OCI-LY7 (cell line): ENCODE measurements at regions not wholly inside any gene's neighbourhood (a gene's known extent, or its start where the extent isn't known, plus 50 kb on each side); places are given as distances from the start of the nearest gene placed in this dataset.

Experiments used
- EZH2phosphoT487 ChIP-seq: fragments of 200-600 bp; sonication (generic); IDR thresholded peaks from 2 replicates; pipeline ENCODE4 v1.6.1; 2018; ENCODE audit warnings: low read depth, borderline replicate concordance, mild to moderate bottlenecking, mixed run types, antibody characterized with exemption, low read length, moderate library complexity, mixed read lengths
- TF ChIP-seq, protein P1 (sequence below): fragments of 200-600 bp; sonication (generic); conservative IDR thresholded peaks from 2 replicates; pipeline ENCODE4 v1.5.1; 2014; ENCODE audit warnings: mild to moderate bottlenecking, antibody characterized with exemption, low read length, moderate library complexity, mixed read lengths

DNA sequence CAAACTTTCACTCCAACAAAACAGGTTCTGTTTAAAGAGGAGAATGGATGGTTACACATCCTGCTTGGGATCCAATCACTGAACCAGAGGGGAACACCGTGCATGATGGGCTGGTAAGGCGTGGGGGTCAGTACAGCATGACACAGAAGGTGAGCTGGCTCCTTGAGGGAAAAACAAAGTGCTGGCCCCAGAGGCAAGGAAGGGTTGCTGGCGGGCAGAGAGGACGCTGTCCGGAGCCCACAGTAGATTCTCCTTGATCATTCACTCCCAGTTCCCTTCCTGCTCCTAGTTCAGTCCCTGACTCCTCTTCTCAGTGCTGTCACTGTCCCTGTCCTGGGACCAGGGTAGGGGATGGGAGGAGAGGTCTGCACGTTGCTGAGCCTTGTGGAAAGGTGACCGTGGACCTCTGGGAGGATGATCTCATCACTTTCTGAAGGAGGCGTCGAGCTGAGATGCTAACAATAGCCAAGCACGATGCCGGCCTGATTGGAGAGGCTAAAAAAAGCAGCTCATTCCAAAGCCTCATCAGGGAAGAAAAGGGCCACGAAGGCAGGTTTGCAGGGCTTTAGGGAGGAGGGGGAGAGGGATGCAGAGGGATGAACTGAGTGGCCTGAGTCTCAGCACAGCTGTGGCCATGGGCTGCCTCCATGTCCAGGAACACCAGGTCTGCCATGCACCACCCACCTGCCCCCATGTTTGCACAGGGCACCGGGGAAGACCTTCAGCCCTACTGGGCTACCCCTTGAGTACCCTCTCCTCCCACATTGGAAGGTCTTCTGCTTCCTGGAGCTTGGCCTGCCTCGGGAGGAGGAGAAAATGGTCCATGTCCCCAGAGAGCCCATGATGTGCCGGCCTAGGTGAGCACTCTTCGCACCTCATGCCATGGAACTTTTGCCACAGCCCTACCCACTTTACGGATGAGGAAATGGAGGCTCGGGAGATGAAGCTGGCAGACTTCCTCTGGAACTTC, 72.7 kb upstream of the RTL6 start:
- TF ChIP-seq, protein P1, sequence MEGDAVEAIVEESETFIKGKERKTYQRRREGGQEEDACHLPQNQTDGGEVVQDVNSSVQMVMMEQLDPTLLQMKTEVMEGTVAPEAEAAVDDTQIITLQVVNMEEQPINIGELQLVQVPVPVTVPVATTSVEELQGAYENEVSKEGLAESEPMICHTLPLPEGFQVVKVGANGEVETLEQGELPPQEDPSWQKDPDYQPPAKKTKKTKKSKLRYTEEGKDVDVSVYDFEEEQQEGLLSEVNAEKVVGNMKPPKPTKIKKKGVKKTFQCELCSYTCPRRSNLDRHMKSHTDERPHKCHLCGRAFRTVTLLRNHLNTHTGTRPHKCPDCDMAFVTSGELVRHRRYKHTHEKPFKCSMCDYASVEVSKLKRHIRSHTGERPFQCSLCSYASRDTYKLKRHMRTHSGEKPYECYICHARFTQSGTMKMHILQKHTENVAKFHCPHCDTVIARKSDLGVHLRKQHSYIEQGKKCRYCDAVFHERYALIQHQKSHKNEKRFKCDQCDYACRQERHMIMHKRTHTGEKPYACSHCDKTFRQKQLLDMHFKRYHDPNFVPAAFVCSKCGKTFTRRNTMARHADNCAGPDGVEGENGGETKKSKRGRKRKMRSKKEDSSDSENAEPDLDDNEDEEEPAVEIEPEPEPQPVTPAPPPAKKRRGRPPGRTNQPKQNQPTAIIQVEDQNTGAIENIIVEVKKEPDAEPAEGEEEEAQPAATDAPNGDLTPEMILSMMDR, result no peak
- TF ChIP-seq EZH2phosphoT487, result no peak
